Stimulated activated CD4-positive, alpha-beta T cell treated with anti-CD3 and anti-CD28 coated beads, Interleukin-4, amount 100 ng/mL, for 48 hours (primary cell): ENCODE measurements at regions not wholly inside any gene's neighbourhood (a gene's known extent, or its start where the extent isn't known, plus 50 kb on each side); places are given as distances from the start of the nearest gene placed in this dataset.

Experiments used
- DNase-seq, 2 donors: peaks; one replicate each; pipeline ENCODE4 v3.0.0-alpha.2; 2020; ENCODE audit warnings: low read depth in 2 of 2

- no peak for DNase-seq
Observed at GRCh38 chr22:47588578-47588960, 826.1 kb downstream of the TBC1D22A start.

- DNase-seq = no peak
Observed at GRCh38 chr22:47587861-47588577, 825.6 kb downstream of the TBC1D22A start.

- DNase-seq = no peak
Observed at GRCh38 chr22:47587361-47587760, 824.9 kb downstream of the TBC1D22A start.

- no peak for DNase-seq
Observed at GRCh38 chr22:47586946-47587345, 824.5 kb downstream of the TBC1D22A start.

- no peak for DNase-seq
Observed at GRCh38 chr22:47586038-47586437, 823.6 kb downstream of the TBC1D22A start.

- DNase-seq = no peak
Observed at GRCh38 chr22:47583959-47584562, 821.6 kb downstream of the TBC1D22A start.

- no peak for DNase-seq
Observed at GRCh38 chr22:47582067-47582466, 819.6 kb downstream of the TBC1D22A start.

- DNase-seq = no peak
Observed at GRCh38 chr22:47580121-47580520, 817.7 kb downstream of the TBC1D22A start.

GRCh38 chr22:47576908-47577307 lies 814.5 kb downstream of the TBC1D22A start:
- DNase-seq = no peak

GRCh38 chr22:47575291-47575690 lies 812.8 kb downstream of the TBC1D22A start:
- no peak for DNase-seq

GRCh38 chr22:47574556-47574955 lies 812.1 kb downstream of the TBC1D22A start:
- DNase-seq = no peak

- DNase-seq = no peak
Observed at GRCh38 chr22:47573141-47573540, 810.7 kb downstream of the TBC1D22A start.

- no peak for DNase-seq
Observed at GRCh38 chr22:47572443-47572842, 810.0 kb downstream of the TBC1D22A start.

GRCh38 chr22:47571616-47572015 lies 809.2 kb downstream of the TBC1D22A start:
- no peak for DNase-seq

- DNase-seq = no peak
Observed at GRCh38 chr22:47570851-47571250, 808.4 kb downstream of the TBC1D22A start.

GRCh38 chr22:47570300-47570685 lies 807.8 kb downstream of the TBC1D22A start:
- no peak for DNase-seq

- no peak for DNase-seq
Observed at GRCh38 chr22:47569389-47570299, 807.2 kb downstream of the TBC1D22A start.

- DNase-seq = no peak
Observed at GRCh38 chr22:47568700-47569099, 806.2 kb downstream of the TBC1D22A start.

GRCh38 chr22:47567126-47568090 lies 805.0 kb downstream of the TBC1D22A start:
- DNase-seq = no peak

- DNase-seq = no peak
Observed at GRCh38 chr22:47566491-47566890, 804.0 kb downstream of the TBC1D22A start.

- DNase-seq = no peak
Observed at GRCh38 chr22:47565607-47566006, 803.2 kb downstream of the TBC1D22A start.
